HG03095 (cell line): ENCODE measurements at regions not wholly inside any gene's neighbourhood (a gene's known extent, or its start where the extent isn't known, plus 50 kb on each side); places are given as distances from the start of the nearest gene placed in this dataset.

ENCODE experiments used
- ATAC-seq: cut with Tn5 transposase; IDR thresholded peaks from one replicate; pipeline ENCODE4 v1.9.1; 2021; ENCODE audit warnings: moderate library complexity; ENCODE audit not compliant: unreplicated experiment

DNA sequence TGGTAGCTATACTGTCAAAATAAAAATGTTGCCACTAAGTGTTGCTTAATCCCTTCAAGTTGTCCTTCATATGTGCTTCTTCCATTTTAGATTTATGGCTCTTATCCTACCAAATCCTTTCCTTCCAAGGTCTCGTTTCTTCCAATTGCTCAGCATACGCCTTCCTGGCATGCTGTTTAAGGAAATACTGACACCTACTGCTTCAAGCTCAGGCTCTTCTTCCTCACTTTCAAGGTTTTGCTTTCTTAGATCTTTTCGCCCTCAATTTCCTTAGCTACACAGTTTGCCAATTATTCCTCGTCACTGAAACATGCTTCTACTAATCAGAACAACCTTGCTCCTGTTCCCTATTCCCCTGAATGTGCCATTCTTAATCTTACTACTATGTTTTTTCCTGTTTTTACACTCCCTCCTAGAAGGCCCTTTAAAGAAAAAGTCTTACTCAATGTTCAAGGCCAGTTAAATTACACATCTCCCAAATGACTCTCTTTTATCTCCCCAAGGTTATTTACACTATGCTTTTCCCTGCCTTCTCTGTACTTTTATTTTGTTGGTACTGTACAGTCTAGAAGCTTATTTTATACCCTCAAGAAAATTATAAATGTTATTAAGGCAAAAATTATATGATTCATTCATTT lies 343.1 kb downstream of the MZT1 start:
- ATAC-seq, result no peak

DNA sequence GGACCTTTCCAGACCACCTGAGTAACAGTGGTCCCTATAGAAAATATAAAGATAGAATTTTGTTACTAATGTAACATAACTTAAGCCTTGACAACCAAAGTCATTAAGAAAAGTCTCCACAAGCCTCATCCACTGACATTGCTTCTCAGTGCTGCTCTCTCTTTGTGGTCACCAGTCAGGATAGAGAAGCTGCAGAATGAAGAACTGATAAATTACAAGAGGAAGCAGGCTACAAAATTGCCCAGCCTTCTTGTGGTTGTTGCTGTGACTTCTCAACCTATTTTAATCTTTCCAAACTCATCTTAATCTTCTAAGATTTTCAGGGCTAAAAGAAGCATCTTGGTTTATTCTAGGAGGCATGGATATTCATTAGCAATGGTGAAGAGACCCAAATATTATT lies 343.8 kb downstream of the MZT1 start:
- ATAC-seq, result no peak

DNA sequence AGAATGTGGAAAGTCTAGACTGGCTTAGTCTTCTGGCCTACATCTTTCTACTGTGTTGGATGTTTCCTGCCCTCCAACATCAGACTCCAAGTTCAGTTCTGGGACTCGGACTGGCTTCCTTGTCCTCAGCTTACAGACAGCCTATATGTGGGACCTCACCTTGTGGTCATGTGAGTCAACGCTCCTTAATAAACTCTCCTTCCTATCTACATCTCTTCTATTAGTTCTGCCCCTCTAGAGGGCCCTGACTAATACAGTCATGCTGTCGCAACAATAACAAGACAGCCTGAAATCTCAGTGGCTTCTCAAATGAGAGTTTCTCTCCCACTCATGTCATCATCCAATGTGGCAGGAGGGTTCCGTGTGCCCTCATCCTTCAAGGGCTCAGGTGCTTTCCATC lies 347.8 kb downstream of the MZT1 start:
- ATAC-seq, result no peak

DNA sequence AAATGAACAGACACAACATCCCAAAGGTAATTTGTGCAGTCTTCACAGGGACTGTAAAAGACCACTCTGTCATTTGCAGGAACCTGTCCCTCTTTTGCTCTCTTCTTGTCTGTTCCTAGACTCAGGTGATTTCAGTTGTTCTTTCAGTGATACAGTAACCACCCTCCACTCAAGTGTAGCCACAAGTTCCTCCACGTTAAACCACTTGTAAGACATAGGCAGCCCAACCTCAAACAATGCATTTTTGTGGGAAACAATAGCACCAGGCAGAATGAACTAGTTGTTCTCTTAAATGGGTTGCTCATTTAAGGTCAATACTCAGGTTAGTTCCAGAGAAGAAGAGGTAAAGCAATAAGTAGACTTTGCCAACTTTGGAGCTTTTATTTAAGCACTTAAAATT lies 359.4 kb downstream of the MZT1 start:
- no peak for ATAC-seq

DNA sequence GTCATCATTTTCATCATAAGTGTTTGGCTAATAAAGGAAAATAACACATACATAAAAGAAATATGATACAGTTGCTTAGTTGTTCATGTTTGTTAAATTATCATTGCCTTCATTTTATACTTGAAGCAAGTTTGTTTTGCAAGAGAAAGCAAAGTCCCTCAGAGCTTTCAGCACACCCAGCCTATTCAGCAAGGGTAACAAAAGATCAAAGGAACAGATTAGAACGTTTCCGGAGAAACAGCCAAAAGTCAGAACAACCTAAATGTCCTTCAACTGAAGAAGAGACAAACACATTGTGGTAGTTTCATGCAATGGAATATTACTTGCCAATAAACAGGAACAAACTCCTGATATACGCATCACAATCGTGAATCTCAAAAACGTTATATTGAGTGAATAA lies 380.7 kb downstream of the MZT1 start:
- ATAC-seq, result no peak

DNA sequence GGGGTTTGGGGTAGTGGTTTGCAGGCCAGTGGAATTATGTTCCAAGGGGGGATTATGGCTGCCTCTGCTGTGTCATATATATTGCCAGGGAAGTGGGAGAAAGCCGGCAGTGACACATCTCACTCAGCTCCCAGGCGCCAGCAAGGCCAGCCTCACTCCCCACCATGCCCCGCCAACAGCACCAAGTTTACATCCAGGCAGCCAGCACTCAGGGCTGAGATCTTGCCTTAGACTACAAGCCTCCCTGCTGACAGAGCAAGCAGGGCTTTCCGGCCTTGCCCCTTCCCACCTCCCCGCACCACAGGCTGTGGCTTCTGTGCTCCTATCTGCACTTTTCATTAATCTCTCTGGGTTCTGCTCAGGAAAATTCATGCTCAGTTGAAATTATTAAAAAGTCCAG lies 385.1 kb downstream of the MZT1 start:
- no peak for ATAC-seq

DNA sequence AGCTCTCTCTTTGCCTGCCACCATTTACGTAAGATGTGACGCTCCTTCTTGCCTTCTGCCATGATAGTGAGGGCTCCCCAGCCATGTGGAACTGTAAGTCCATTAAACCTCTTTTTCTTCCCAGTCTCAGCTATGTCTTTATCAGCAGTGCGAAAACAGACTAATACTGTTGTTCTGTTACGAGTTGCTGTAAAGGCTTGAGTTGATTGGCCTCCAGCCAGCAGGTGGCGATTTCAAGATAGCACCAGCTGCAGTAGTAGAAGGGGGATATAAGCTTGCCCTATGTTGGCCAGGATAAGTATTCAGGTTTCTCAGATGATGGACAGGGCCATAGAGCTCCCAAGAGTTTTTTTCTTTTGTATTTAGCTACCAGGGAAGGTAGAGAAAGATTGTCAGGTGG lies 385.5 kb downstream of the MZT1 start:
- ATAC-seq, result no peak

DNA sequence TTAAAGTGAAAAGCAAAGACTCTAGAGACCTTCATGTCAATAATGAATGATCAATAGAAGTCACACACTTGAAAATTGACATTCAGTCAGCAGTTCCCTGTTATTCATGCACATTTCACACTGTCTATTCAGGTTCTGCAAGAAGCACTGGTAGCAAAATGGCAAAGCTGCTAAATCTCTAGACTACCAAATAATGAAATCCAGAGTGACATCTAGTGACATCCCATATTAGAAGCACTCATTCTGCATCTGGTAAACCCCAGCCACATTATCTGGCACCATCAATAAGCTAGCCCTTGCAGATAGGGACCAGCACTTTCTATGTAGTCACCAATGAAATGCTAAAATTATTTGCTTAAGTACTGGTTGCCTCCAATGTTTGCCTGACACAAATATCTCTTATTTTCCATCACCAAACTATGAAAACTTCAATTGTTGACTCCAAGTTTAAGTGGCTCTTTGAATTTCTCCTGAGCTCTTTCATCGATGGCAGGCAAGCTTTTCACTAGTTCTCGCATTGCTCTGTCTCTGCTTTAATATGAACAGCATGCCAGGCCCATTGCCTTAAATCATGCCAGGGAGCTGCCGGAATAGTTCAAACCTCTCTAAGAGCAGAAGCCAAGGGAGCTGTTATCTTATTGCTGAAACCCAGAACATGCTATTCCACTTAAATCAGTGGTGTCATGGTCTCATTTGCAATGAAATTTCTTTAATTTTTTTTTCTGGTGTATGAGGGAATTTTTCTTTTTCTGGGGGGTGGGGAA lies 409.9 kb downstream of the MZT1 start:
- no peak for ATAC-seq

DNA sequence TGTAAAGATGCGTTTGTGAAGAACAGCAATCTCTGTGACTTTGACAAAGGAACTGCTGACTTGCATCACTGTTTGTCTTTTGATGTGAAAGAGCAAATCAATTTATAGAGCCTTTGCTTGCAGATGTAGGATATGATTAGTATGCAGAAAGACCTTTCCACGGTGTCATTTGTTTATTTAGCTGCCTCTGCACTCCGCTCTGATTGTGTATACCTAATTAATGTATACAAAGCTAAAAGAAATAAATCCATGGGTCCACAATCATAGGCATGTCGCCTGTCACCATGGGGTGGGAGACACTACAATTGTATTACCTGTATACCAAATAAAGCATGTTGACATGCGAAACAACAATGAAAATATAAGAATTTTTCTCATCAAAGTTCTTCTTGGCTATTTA lies 410.7 kb downstream of the MZT1 start:
- ATAC-seq, result no peak

DNA sequence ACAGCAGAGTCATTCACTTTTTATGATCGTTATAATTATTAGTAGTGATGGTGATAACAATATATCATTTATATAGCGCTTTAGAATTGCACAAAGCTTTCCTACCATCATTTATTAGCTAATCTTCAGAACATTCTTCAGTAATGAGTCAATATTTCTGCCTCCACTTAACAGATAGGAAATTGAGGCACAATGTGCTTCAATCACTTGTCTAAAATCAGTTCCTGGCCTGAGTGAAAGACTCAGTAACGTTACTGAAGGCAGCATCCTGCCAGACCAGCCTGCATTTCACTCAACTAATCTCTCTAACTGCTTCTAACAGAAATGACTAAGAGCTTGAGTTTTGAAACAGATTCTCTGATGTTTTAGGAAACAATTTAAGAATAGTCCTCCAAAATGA lies 412.1 kb downstream of the MZT1 start:
- no peak for ATAC-seq

DNA sequence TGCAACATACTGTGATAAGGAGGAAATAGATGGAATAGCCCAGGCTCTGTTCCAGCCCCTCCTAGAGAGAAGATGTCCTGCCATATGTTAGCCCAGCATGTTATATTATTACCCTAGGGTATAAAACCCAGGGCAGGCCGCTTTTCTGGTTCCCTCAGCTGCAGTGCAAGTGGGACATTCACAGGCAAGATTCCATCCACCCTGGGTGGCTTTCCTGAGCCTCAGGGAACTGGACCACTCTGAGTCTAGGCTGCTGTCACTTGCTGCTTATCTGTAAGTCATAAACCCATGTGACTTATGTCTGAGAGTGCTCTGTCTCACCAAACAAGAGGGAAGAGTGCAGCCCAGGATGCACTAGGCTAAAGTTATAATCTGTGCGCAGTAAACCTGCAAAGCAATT lies 413.2 kb downstream of the MZT1 start:
- no peak for ATAC-seq

DNA sequence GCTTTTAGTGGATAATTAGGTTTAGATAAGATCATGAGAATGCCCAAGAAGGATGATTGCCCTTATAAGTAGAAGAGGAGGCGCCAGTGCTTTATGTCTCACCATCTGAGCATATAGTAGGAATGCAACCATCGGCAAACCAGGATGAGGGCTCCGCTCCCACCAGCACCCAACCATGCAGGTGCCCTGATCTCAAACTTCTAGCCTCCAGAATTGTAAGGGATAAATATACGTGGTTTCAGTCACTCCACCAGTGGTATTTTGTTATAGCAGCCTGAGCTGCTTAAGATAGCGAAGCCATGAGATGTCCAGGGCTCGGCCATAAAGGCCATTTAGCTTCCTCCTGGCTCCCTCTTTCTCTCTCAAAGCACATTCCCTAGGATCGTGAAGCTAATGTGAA lies 413.9 kb downstream of the MZT1 start:
- ATAC-seq, result no peak

DNA sequence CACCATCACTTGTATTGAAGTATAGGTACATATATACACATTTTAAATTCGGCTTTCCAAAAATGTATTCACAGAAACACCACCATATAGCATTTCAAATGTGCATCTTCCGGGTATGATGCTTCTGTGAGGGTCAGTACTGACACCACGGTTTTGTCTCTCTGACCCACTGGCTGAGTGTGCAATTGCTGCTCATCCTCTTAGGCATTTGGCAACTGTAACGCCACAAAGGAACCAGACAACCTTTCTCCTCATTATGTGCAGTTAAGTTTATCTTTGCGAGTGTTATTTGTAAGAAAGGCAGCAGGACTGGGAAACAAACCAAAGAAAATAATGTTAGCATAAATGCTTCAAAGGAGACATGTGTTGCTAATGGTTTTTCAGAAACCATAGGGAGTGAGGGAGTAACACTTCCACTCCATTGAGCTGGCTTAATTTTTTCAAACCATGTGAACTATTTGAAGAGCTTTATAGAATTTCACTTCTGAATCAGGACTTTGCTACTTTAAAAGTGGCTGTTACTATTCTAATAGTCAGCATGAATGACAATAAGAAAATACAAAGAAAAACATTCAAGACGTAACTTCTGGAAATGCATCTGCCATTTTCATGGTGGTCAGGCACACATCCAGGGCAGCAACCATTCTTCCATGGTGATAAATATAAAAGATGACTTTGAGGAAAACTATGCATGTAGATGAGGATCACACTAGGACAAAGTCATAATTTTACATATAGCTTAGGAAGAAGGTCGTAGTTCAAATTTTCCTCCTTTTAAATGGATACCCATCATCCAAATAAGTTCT lies 423.3 kb downstream of the MZT1 start:
- ATAC-seq, result no peak

DNA sequence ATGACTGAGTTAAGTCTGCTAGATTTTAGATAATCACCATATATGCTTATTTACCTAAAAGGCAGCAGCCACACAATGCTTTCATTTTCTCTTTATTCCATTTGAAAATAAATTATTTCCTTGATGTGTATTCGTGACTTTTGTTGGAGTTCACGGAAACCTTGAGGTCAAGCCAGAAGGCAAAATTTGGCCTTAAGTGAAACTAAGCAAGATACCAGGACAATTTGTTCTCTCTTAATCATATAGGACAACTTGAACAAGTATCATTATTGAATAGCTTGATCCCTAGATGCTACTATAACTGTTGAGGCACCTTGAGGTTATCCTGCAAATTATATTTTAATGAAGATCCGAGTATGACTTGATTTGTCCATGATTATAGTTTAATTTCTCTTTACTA lies 429.2 kb upstream of the DACH1 start:
- no peak for ATAC-seq

DNA sequence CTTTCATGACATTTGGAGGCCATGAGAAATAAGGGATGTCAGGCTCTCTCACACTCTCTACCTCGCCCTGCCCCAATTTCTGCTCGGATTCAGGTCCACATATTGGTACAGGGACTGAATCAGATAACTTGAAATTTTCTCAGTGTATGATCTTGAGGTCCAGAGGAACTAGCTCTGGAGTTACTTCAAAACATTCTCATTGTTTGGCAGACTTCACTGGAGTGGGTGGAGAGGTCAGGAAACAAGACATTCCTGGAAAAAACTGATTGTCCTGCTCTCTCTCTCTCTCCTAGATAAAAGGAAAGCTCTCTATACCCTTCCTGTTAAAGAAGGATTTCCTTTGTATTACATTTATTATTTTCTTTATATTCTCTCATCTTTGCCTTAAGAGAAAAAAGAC lies 428.1 kb upstream of the DACH1 start:
- no peak for ATAC-seq

DNA sequence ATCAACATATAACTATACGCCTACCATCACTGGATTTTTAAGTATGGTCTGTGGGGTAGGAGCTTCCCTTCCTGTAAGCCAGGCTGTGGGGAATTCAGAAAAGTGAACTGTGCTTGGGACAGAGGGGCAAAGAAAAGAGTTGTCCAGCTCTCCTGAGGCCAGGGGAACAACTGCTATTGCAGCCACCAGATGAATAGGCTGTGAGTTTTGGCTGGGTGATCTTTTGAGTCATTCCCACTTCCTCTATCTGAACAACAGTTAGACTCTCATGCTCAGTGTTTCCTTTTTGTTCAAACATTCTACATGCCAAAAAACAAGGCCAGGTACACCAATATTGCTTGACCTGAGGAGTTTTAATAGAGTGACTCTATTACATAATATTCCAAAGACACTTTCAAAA lies 426.2 kb upstream of the DACH1 start:
- ATAC-seq, result no peak

DNA sequence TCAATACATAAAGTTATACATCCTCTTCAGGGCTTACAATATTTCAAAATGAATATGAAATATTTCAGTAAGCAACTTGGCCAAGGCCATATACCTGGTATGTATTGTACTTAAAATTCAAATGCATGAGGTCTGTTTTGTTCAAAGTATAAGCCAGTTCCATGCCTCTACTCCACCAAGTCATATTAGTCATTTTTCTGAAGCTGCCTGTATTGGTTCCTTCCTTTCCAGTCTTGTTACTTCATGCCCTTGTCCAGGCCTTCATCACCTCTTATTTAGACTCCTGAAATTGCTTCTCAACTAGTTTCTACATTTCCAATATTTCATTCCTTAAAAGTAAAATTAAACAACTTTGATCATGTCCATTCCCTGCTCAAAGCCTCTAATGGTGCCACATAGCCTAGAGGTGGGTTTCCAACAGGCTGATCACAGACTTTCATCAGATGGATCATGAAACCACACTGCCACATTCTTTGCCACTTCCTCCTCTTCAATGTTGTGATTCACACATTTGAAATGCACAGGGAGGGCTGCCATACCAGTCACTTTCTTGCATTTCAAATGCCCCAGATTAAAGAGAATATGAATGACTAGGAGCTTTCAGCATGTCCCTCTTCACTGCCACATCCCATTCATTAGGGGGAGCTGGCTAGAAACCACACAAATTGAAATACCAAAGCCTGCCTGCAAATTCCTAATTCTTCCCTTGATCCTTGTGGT lies 424.1 kb upstream of the DACH1 start:
- ATAC-seq, result no peak

DNA sequence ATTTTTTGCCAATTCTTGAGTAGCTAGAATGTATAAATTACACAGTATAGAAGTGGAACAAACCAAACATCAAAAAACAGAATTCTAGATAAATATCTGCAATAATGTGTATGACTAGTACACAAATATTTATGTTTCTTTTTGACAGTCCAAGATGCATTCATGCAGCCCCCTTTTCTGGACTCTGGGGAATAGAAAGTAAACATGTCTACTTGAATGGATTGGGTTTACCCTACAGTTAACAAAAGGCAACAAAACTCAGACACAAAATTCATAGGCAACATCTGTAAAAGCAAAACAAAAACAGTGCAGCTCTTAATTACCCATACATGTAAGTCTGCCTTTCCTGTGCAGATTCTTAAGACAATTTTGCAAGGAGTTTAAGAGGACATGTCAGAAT lies 419.4 kb upstream of the DACH1 start:
- no peak for ATAC-seq

DNA sequence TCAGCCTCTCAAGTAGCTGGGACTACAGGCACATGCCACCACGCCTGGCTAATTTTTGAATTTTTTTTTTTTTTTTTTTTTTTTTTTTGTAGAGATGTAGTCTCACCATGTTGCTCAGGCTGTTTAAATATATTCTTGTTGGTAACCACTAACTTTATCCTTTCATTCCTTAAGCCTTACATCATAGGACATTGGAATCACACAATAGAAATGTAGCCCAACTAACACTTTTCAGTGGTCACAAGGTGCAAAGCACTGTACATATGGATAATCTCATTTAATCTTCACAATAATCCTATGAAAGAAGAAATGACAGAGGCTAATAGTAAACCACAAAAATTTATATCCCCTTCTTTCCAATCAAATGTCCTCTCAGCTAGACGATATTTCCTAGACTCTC lies 417.8 kb upstream of the DACH1 start:
- ATAC-seq, result no peak

DNA sequence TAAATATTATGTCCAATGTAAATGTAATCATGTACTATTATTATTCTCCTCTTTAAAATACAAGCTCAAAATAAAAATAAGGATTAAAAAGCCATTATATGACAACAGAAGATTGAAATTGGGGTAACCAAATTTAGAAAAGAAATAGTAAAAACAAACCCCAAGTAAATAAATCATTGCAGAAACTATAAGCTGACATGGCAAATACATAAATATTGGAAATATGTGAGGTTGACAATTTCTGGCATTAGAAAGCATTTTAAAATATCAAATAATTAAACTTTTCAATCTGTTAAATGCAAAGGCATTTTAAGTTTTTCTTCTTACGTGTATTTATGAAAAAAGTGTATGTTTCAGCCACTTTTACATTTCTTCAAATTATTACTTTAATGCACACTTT lies 394.7 kb upstream of the DACH1 start:
- ATAC-seq, result no peak

DNA sequence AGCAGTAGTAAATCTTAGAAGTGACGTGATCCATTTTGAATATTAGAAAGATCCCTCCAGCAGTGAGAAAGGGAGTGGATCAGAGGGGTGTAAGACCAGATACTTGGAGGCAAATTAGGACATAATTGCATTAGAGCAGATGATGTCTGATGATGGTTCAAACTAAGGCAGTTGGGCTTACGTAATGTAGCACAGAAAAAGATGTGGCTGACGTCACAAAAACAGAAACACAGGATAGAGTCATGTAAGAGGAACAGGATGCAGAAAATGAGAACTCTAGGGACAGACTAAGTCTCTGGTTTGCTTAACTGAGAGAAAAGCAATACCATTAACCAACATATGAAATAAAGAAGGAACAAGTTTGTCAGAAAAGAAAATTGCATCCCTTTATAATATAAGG lies 392.5 kb upstream of the DACH1 start:
- ATAC-seq, result no peak
